ENCODE measurements at regions not wholly inside any gene's neighbourhood (a gene's known extent, or its start where the extent isn't known, plus 50 kb on each side); places are given as distances from the start of the nearest gene placed in this dataset.

DNA sequence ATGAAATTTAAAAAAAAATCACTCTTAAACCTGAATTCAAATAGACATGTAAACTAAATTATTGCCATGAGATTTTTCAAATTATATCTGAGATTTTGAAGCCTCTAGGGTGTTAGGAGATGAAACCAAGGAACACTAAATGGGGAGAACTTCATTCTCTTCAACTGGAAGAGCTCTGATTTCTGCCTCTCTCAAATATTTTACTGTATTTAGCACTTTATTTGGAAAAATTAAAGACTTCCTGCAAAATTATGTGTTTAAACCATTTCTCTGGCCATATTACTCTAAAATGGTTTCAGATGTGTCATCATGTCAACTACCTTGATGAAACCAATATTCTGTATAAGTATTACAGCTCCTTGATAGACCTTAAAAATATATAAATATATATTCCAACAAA lies 1571.6 kb upstream of the PRR20A start:
- TF ChIP-seq POLR2A (IDR thresholded peaks at IDR 0.05) (no peak), CTCF (IDR thresholded peaks at IDR 0.05) (no peak), EP300 (IDR thresholded peaks at IDR 0.05) (no peak), POLR2AphosphoS5 (IDR thresholded peaks at IDR 0.05) (no peak)

Measured in sigmoid colon (tissue), 4 donors.